Endothelial cell of umbilical vein (primary cell): ENCODE measurements at regions not wholly inside any gene's neighbourhood (a gene's known extent, or its start where the extent isn't known, plus 50 kb on each side); places are given as distances from the start of the nearest gene placed in this dataset.

ENCODE experiments used
- BruUV-seq: library from RNA; stranded (reverse); fragments of 400-500 nt; replicated peaks from 2 replicates; lab custom pipeline; 2021; lab: Mats Ljungman, UMichigan
- CTCF ChIA-PET: fragments of 300-600, 350-600 bp; sonication (Branson Sonifier 250); formaldehyde crosslinking; loops from one replicate; lab custom pipeline; 2021; ENCODE audit warnings: antibody characterized with exemption, inconsistent platforms; lab: Charles Lee
- POLR2A ChIA-PET: fragments of 300-600, 350-600 bp; sonication (Branson Sonifier 250); formaldehyde crosslinking; loops from one replicate; lab custom pipeline; 2021; ENCODE audit warnings: antibody characterized with exemption, inconsistent platforms; lab: Charles Lee
- DNase-seq: peaks from one replicate; pipeline ENCODE4 v3.0.0-alpha.2; 2011; ENCODE audit warnings: low read depth, low spot score
- FAIRE-seq: peaks from 2 replicates; lab custom pipeline; 2011; peaks lifted over from hg19 to GRCh38; lab: Jason Lieb, UNC
- H2AFZ ChIP-seq: 2 replicates; pipeline ENCODE4 v1.6.0; 2012; ENCODE audit warnings: low read depth, low read length, control low read depth, inconsistent platforms
- H3K27ac ChIP-seq: 2 replicates; pipeline ENCODE4 v1.5.1; 2011; ENCODE audit warnings: low read depth, mild to moderate bottlenecking, control low read depth, low read length, moderate library complexity; ENCODE audit not compliant: insufficient read depth
- H3K27me3 ChIP-seq, 2 experiments: 2 replicates each; pipeline versions ENCODE4 v1.6.0 to v1.6.1; 2011; ENCODE audit warnings: low read length in 2 of 2, mixed read lengths in 1 of 2; ENCODE audit not compliant: control insufficient read depth in 2 of 2, insufficient read depth in 2 of 2
- H3K36me3 ChIP-seq, 2 experiments: 2 replicates in 1 of 2; 3 replicates in 1 of 2; pipeline ENCODE4 v1.5.1; 2011; ENCODE audit warnings: low read length in 2 of 2, mild to moderate bottlenecking in 1 of 2, moderate library complexity in 1 of 2; ENCODE audit not compliant: control insufficient read depth in 2 of 2, insufficient read depth in 2 of 2; ENCODE audit errors: extremely low read depth in 1 of 2
- H3K4me1 ChIP-seq: 3 replicates; pipeline ENCODE4 v1.5.1; 2011; ENCODE audit warnings: mild to moderate bottlenecking, low read length; ENCODE audit not compliant: control insufficient read depth, insufficient read depth; ENCODE audit errors: extremely low read depth
- H3K4me2 ChIP-seq: 2 replicates; pipeline ENCODE4 v1.6.1; 2011; ENCODE audit warnings: low read length, control low read depth, mixed read lengths; ENCODE audit not compliant: insufficient read depth
- H3K4me3 ChIP-seq, 3 experiments: fragments of 200-600 bp in 1 of 3; sonication (generic), shearing (Covaris generic) in 1 of 3; replicated peaks in 1 of 3; 2 replicates each; pipeline ENCODE4 v1.5.1; 2011 to 2016; ENCODE audit warnings: control low read depth in 3 of 3, low read length in 3 of 3, mild to moderate bottlenecking in 2 of 3, inconsistent platforms in 1 of 3, low read depth in 1 of 3, moderate library complexity in 1 of 3; ENCODE audit not compliant: insufficient read depth in 1 of 3
- H3K79me2 ChIP-seq: 2 replicates; pipeline ENCODE4 v1.6.0; 2012; ENCODE audit warnings: low read length, inconsistent platforms; ENCODE audit not compliant: control insufficient read depth, insufficient read depth
- H3K9ac ChIP-seq: replicated peaks from 2 replicates; pipeline ENCODE3; 2011; ENCODE audit warnings: low read length, control low read depth; ENCODE audit not compliant: insufficient read depth; ENCODE audit errors: extremely low read depth
- H3K9me1 ChIP-seq: replicated peaks from 3 replicates; pipeline ENCODE4 v1.6.0; 2011; ENCODE audit warnings: mild to moderate bottlenecking, low read length; ENCODE audit not compliant: control insufficient read depth, insufficient read depth; ENCODE audit errors: extremely low read depth
- H3K9me3 ChIP-seq: replicated peaks from 2 replicates; pipeline ENCODE4 v1.5.1; 2012; ENCODE audit warnings: low read length, inconsistent platforms; ENCODE audit not compliant: control insufficient read depth, insufficient read depth
- H4K20me1 ChIP-seq: replicated peaks from 2 replicates; pipeline ENCODE3; 2011; ENCODE audit warnings: mild to moderate bottlenecking, low read length; ENCODE audit not compliant: control insufficient read depth, insufficient read depth; ENCODE audit errors: extremely low read depth
- CTCF ChIP-seq, 2 donors: IDR thresholded peaks; 1 replicate in 1 of 2; 2 replicates in 1 of 2; pipeline ENCODE4 v1.5.1; 2011; ENCODE audit warnings: low read length in 2 of 2, mild to moderate bottlenecking in 2 of 2, moderate library complexity in 2 of 2, control low read depth in 1 of 2, inconsistent platforms in 1 of 2, low read depth in 1 of 2; ENCODE audit not compliant: insufficient read depth in 1 of 2; ENCODE audit errors: extremely low read depth in 1 of 2
- EZH2 ChIP-seq: IDR thresholded peaks from 2 replicates; pipeline ENCODE4 v1.6.1; 2012; ENCODE audit warnings: borderline replicate concordance, low read depth, mild to moderate bottlenecking, moderate library complexity, low read length, inconsistent platforms; ENCODE audit not compliant: severe bottlenecking
- FOS ChIP-seq: IDR thresholded peaks from 2 replicates; pipeline ENCODE4 v1.6.1; 2011; ENCODE audit warnings: mild to moderate bottlenecking, low read length, moderate library complexity, borderline replicate concordance; ENCODE audit not compliant: insufficient read depth
- GATA2 ChIP-seq: IDR thresholded peaks from 2 replicates; pipeline ENCODE4 v1.7.0; 2011; ENCODE audit warnings: low read depth, mild to moderate bottlenecking, moderate library complexity, mixed read lengths, low read length; ENCODE audit not compliant: insufficient read length, insufficient read depth
- JUN ChIP-seq: IDR thresholded peaks from 2 replicates; pipeline ENCODE4 v1.6.1; 2011; ENCODE audit warnings: borderline replicate concordance, low read depth; ENCODE audit not compliant: insufficient read length, insufficient read depth
- MAX ChIP-seq: IDR thresholded peaks from 2 replicates; pipeline ENCODE4 v1.6.1; 2011; ENCODE audit not compliant: insufficient read depth, insufficient read length
- MYC ChIP-seq: IDR thresholded peaks from one replicate; pipeline ENCODE4 v1.6.1; 2011; ENCODE audit warnings: mild to moderate bottlenecking, low read depth, low read length
- POLR2A ChIP-seq: IDR thresholded peaks from 2 replicates; pipeline ENCODE4 v1.6.1; 2012; ENCODE audit warnings: low read depth, mild to moderate bottlenecking, control low read depth, low read length
- POLR2AphosphoS5 ChIP-seq: IDR thresholded peaks from 2 replicates; pipeline ENCODE4 v1.6.1; 2012; ENCODE audit warnings: low read depth, mild to moderate bottlenecking, control low read depth, low read length, moderate library complexity; ENCODE audit not compliant: insufficient read depth
- dilution Hi-C: fragments of 300-500 bp; cut with MboI; formaldehyde crosslinking; loops from one replicate; pipeline ENCODE4 v1.15.0; 2019; ENCODE audit warnings: low sequenced_read_pairs; ENCODE audit not compliant: extremely low pct_ligation_motif_present
- intact Hi-C: fragments of 100-400 bp; cut with micrococcal nuclease; formaldehyde crosslinking; loops from one replicate; pipeline ENCODE4 v1.10.0; 2022

- intact Hi-C loops (no loop called here), dilution Hi-C loops (no loop called here)
- Histone ChIP-seq H3K4me1 (no peaks in the 10 kb centered on the region), H3K27ac (no peak overlapping the region), H3K79me2 (no peaks in the 10 kb centered on the region), H4K20me1 (no peaks in the 10 kb centered on the region), H3K4me2 (no peak overlapping the region), H3K27me3 (no peaks in the 10 kb centered on the region), H3K9ac (no peak overlapping the region), H3K9me3 (no peaks in the 10 kb centered on the region), H3K36me3 (no peaks in the 10 kb centered on the region), H3K9me1 (no peaks in the 10 kb centered on the region), H2AFZ (no peak overlapping the region), H3K4me3 (no peak overlapping the region)
- no peak for TF ChIP-seq EZH2
- no peak for TF ChIP-seq JUN
- TF ChIP-seq CTCF (IDR thresholded peaks at IDR 0.05; ENCODE audit: extremely low read depth in 1 of 2, insufficient read depth in 1 of 2, low read depth in 1 of 2, low read length in 2 of 2), result no peak
- TF ChIP-seq POLR2AphosphoS5, result no peak
- no peak for TF ChIP-seq FOS
- TF ChIP-seq POLR2A, result no peak
- TF ChIP-seq MYC, result no peak
- TF ChIP-seq MAX, result no peak
- no peak for TF ChIP-seq GATA2
- ChIA-PET POLR2A (no interaction called here), CTCF (no interaction called here)
- no peak for FAIRE-seq
- DNase-seq, result no peak
- BruUV-seq, result no TSS peak
Observed at GRCh38 chrX:63101879-63102620, 249.1 kb downstream of the SPIN4 start.
